GM12873 (cell line): ENCODE measurements at regions not wholly inside any gene's neighbourhood (a gene's known extent, or its start where the extent isn't known, plus 50 kb on each side); places are given as distances from the start of the nearest gene placed in this dataset.

Experiments
- CTCF ChIP-seq: IDR thresholded peaks from 2 replicates; pipeline ENCODE4 v1.5.1; 2012; ENCODE audit warnings: low read depth, mild to moderate bottlenecking, moderate library complexity, low read length, control low read depth; ENCODE audit not compliant: insufficient read depth; ENCODE audit errors: missing control alignments

- TF ChIP-seq CTCF, result no peak
Observed at GRCh38 chr9:20226345-20226744, 396.0 kb downstream of the MLLT3 start.

- no peak for TF ChIP-seq CTCF
Observed at GRCh38 chr9:20225826-20226225, 396.5 kb downstream of the MLLT3 start.

GRCh38 chr9:20224756-20225155, 397.5 kb downstream of the MLLT3 start:
- TF ChIP-seq CTCF, result no peak

- no peak for TF ChIP-seq CTCF
Observed at GRCh38 chr9:20220286-20220685, 402.0 kb downstream of the MLLT3 start.

- TF ChIP-seq CTCF, result no peak
Observed at GRCh38 chr9:20219437-20219836, 402.9 kb downstream of the MLLT3 start.

GRCh38 chr9:20217596-20217995, 404.7 kb downstream of the MLLT3 start:
- no peak for TF ChIP-seq CTCF

GRCh38 chr9:20216438-20216837, 405.9 kb downstream of the MLLT3 start:
- no peak for TF ChIP-seq CTCF
